ENCODE measurements at regions not wholly inside any gene's neighbourhood (a gene's known extent, or its start where the extent isn't known, plus 50 kb on each side); places are given as distances from the start of the nearest gene placed in this dataset.

DNA sequence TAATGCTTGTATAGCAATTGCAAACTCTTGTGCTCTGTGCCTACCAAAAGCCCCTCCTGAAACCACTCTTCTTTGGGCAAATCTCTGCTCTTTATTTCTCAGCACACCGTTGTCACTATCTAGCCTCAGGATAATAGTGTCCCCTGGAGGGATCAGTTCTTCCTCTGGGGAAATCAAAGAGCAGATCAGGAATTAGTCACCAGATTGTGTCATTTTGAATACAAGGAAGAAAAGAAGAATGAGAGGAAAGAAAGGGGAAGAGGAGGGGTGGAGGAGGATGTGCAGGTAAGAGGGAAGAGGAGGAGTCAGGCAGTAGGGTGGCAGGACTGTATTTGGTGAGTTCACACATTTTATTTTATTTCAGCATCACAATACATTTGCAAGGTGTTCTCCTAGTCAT is 256.4 kb downstream of the GRIN2B start (continued):
- no peak for TF ChIP-seq ZNF274 (IDR thresholded peaks at IDR 0.05; ENCODE audit: low read depth, low read length)
- peak; percentile 61 for TF ChIP-seq FOSL1 (IDR thresholded peaks at IDR 0.05; ENCODE audit: low read depth)

DNA sequence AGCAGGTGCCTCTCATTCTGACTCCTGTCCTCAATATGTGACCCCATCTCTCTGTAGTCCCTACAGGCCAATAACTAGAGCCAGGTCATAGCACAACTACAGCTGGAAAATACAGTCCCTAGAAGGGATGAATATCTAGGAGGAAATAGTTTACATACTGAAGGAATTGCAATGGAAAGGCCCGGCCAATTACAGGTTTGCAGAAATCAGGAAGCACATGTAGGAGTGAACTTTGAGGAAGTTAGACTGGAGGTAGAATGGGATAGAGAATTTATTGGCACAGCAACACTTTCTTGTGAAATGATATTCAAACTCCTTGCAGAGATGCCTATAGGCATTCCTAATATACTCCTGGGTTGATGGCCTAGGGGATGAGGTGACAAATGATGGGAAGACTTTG is 257.3 kb downstream of the GRIN2B start:
- CTCF ChIA-PET = interaction anchor here (1.6 kb wide), 1 partner anchor 63 kb away, joined by 4 read pairs; no protein-coding TSS in a partner anchor
- no peak overlapping the region for H2AFZ ChIP-seq (ENCODE audit: low read depth, low read length, poor library complexity, severe bottlenecking)
- no peaks in the 10 kb centered on the region; the same call in 1 of the 2 replicates for H3K9me2 ChIP-seq (ENCODE audit: insufficient read depth)
- TF ChIP-seq, protein P1, sequence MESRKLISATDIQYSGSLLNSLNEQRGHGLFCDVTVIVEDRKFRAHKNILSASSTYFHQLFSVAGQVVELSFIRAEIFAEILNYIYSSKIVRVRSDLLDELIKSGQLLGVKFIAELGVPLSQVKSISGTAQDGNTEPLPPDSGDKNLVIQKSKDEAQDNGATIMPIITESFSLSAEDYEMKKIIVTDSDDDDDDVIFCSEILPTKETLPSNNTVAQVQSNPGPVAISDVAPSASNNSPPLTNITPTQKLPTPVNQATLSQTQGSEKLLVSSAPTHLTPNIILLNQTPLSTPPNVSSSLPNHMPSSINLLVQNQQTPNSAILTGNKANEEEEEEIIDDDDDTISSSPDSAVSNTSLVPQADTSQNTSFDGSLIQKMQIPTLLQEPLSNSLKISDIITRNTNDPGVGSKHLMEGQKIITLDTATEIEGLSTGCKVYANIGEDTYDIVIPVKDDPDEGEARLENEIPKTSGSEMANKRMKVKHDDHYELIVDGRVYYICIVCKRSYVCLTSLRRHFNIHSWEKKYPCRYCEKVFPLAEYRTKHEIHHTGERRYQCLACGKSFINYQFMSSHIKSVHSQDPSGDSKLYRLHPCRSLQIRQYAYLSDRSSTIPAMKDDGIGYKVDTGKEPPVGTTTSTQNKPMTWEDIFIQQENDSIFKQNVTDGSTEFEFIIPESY (IDR thresholded peaks at IDR 0.05; ENCODE audit: extremely low read depth, insufficient replicate concordance, low read length) = no peak
- TF ChIP-seq TCF7L2 (IDR thresholded peaks at IDR 0.05; ENCODE audit: borderline replicate concordance, extremely low read depth, insufficient read depth, insufficient read length) = no peak
- TF ChIP-seq, protein P2, sequence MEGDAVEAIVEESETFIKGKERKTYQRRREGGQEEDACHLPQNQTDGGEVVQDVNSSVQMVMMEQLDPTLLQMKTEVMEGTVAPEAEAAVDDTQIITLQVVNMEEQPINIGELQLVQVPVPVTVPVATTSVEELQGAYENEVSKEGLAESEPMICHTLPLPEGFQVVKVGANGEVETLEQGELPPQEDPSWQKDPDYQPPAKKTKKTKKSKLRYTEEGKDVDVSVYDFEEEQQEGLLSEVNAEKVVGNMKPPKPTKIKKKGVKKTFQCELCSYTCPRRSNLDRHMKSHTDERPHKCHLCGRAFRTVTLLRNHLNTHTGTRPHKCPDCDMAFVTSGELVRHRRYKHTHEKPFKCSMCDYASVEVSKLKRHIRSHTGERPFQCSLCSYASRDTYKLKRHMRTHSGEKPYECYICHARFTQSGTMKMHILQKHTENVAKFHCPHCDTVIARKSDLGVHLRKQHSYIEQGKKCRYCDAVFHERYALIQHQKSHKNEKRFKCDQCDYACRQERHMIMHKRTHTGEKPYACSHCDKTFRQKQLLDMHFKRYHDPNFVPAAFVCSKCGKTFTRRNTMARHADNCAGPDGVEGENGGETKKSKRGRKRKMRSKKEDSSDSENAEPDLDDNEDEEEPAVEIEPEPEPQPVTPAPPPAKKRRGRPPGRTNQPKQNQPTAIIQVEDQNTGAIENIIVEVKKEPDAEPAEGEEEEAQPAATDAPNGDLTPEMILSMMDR (IDR thresholded peaks at IDR 0.05 in 2 of 3, conservative IDR thresholded peaks at IDR 0.05 in 1 of 3; ENCODE audit: borderline replicate concordance in 1 of 3, insufficient read depth in 1 of 3, low read depth in 2 of 3, low read length in 2 of 3) = no peak
- no peak for TF ChIP-seq EZH2 (IDR thresholded peaks at IDR 0.05)
- TF ChIP-seq, protein P3, sequence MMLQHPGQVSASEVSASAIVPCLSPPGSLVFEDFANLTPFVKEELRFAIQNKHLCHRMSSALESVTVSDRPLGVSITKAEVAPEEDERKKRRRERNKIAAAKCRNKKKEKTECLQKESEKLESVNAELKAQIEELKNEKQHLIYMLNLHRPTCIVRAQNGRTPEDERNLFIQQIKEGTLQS (IDR thresholded peaks at IDR 0.05) = no peak
- no peak for TF ChIP-seq SP1 (IDR thresholded peaks at IDR 0.05; ENCODE audit: low read depth)
- TF ChIP-seq CEBPB (IDR thresholded peaks at IDR 0.05; ENCODE audit: low read depth) = no peak
- TF ChIP-seq EGR1 (IDR thresholded peaks at IDR 0.05; ENCODE audit: low read depth) = no peak
- no peak for TF ChIP-seq YY1 (IDR thresholded peaks at IDR 0.05; ENCODE audit: extremely low read depth, insufficient replicate concordance, low read depth, low read length)
- TF ChIP-seq FOSL1 (IDR thresholded peaks at IDR 0.05; ENCODE audit: low read depth) = no peak
- no peak for TF ChIP-seq ZNF274 (IDR thresholded peaks at IDR 0.05; ENCODE audit: low read depth, low read length)
- no peak for TF ChIP-seq EZH2phosphoT487 (IDR thresholded peaks at IDR 0.05; ENCODE audit: borderline replicate concordance)
- TF ChIP-seq POLR2AphosphoS5 (IDR thresholded peaks at IDR 0.05; ENCODE audit: low read depth, low read length) = no peak
- no peak for TF ChIP-seq POLR2A (IDR thresholded peaks at IDR 0.05; ENCODE audit: borderline replicate concordance, extremely low read depth, insufficient read depth, insufficient read length)
- TF ChIP-seq ZFX (IDR thresholded peaks at IDR 0.05) = no peak
- no peak for TF ChIP-seq CBX3 (IDR thresholded peaks at IDR 0.05; ENCODE audit: low read depth)
- TF ChIP-seq SRF (IDR thresholded peaks at IDR 0.05; ENCODE audit: low read depth) = no peak
- TF ChIP-seq, protein P4, sequence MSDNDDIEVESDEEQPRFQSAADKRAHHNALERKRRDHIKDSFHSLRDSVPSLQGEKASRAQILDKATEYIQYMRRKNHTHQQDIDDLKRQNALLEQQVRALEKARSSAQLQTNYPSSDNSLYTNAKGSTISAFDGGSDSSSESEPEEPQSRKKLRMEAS (IDR thresholded peaks at IDR 0.05) = no peak
- H3K27ac ChIP-seq (ENCODE audit: low read depth, low read length) = no peak overlapping the region
- peaks cover 12 to 23% of the 10 kb centered on the region in 2 experiments for H3K4me1 ChIP-seq (ENCODE audit: control insufficient read depth in 1 of 2, insufficient read depth in 2 of 2, low read length in 2 of 2)
- RAD21 ChIA-PET (ENCODE audit: low non-redundant PET in 1 of 2, low total read pairs in 2 of 2, uncharacterized antibody in 2 of 2, unreplicated experiment in 2 of 2) = no interaction called here
- intact Hi-C loops (cut with micrococcal nuclease) = no loop called here
- POLR2A ChIA-PET = no interaction called here
- H3K4me3 ChIP-seq (replicated peaks in 1 of 2; ENCODE audit: low read depth in 1 of 2, low read length in 2 of 2) = no peak overlapping the region
- H3K4me2 ChIP-seq (ENCODE audit: low read length) = no peak overlapping the region
- no peaks in the 10 kb centered on the region for H3K9me3 ChIP-seq (ENCODE audit: control insufficient read depth in 1 of 2, insufficient read depth in 1 of 2, low read depth in 1 of 2, low read length in 2 of 2)
- BruUV-seq (replicated peaks) = no TSS peak
- DNase-seq (ENCODE audit: low read depth, low spot score) = no peak
- no peak overlapping the region for H3K9ac ChIP-seq (ENCODE audit: low read length)
- H4K20me1 ChIP-seq (ENCODE audit: insufficient read depth) = no peaks in the 10 kb centered on the region
- no peak for ATAC-seq
- no peaks in the 10 kb centered on the region for H3K27me3 ChIP-seq (ENCODE audit: insufficient read depth, low read length)
- H3K79me2 ChIP-seq (ENCODE audit: insufficient read depth, low read length) = no peaks in the 10 kb centered on the region
- H3K36me3 ChIP-seq (ENCODE audit: control insufficient read depth in 1 of 2, insufficient read depth in 2 of 2, low read length in 2 of 2) = no peaks in the 10 kb centered on the region

Data from HCT116 (cell line).